GM12878 (cell line): ENCODE measurements at regions not wholly inside any gene's neighbourhood (a gene's known extent, or its start where the extent isn't known, plus 50 kb on each side); places are given as distances from the start of the nearest gene placed in this dataset.

Experiments
- ATAC-seq: fragments of 200-7000 bp; cut with Tn5 transposase; 3 replicates; pipeline ENCODE4 v1.9.1; 2020; ENCODE audit warnings: mild to moderate bottlenecking, moderate library complexity
- BruUV-seq: library from RNA; stranded (reverse); fragments of 400-500 nt; replicated peaks from 2 replicates; lab custom pipeline; 2021; lab: Mats Ljungman, UMichigan
- CTCF ChIA-PET: fragments of 300-600 bp; sonication (Branson Sonifier 250); formaldehyde crosslinking; extraction: SDS; loops from one replicate; lab custom pipeline; 2021; ENCODE audit warnings: inconsistent platforms; lab: Yijun Ruan, JAX
- POLR2A ChIA-PET: fragments of 350-600 bp; formaldehyde crosslinking; extraction: SDS; loops from one replicate; lab custom pipeline; 2021; ENCODE audit warnings: inconsistent platforms; lab: Charles Lee
- RAD21 ChIA-PET: fragments of 300-600 bp; sonication (Branson Sonifier 250); formaldehyde crosslinking; loops from one replicate; lab custom pipeline; 2023; ENCODE audit warnings: antibody characterized with exemption; ENCODE audit not compliant: unreplicated experiment; lab: Charles Lee
- SMC1A ChIA-PET: fragments of 300-600 bp; sonication (Branson Sonifier 250); formaldehyde crosslinking; loops from one replicate; lab custom pipeline; 2023; ENCODE audit not compliant: unreplicated experiment, uncharacterized antibody; lab: Charles Lee
- DNase-seq: peaks from one replicate; pipeline ENCODE4 v3.0.0-alpha.2; 2011; ENCODE audit warnings: low read depth, low spot score
- FAIRE-seq: peaks from 3 replicates; lab custom pipeline; 2011; peaks lifted over from hg19 to GRCh38; lab: Jason Lieb, UNC
- H2AFZ ChIP-seq: 2 replicates; pipeline ENCODE4 v1.6.0; 2011; ENCODE audit warnings: low read depth, low read length, control low read depth; ENCODE audit not compliant: control insufficient read depth
- H3K27ac ChIP-seq: 2 replicates; pipeline ENCODE4 v1.5.1; 2011; ENCODE audit warnings: control low read depth; ENCODE audit not compliant: control insufficient read depth, insufficient read depth
- H3K27me3 ChIP-seq, 2 experiments: replicated peaks in 1 of 2; 2 replicates each; pipeline versions ENCODE4 v1.6.0 to v1.6.1; 2011; ENCODE audit warnings: low read length in 1 of 2; ENCODE audit not compliant: control insufficient read depth in 2 of 2, insufficient read depth in 2 of 2
- H3K36me3 ChIP-seq, 2 experiments: 2 replicates each; pipeline ENCODE4 v1.5.1; 2011; ENCODE audit warnings: low read length in 1 of 2; ENCODE audit not compliant: control insufficient read depth in 2 of 2, insufficient read depth in 2 of 2
- H3K4me1 ChIP-seq: 2 replicates; pipeline ENCODE4 v1.6.1; 2011; ENCODE audit warnings: mild to moderate bottlenecking, low read length, moderate library complexity, mixed read lengths; ENCODE audit not compliant: control insufficient read depth, insufficient read depth
- H3K4me2 ChIP-seq: 2 replicates; pipeline ENCODE4 v1.6.0; 2011; ENCODE audit warnings: control low read depth; ENCODE audit not compliant: control insufficient read depth, insufficient read depth
- H3K4me3 ChIP-seq: fragments of 200-600 bp; sonication (generic); 2 replicates; pipeline ENCODE4 v1.5.1; 2016
- H3K79me2 ChIP-seq: 2 replicates; pipeline ENCODE4 v1.6.0; 2011; ENCODE audit warnings: low read length; ENCODE audit not compliant: control insufficient read depth, insufficient read depth
- H3K9ac ChIP-seq: 2 replicates; pipeline ENCODE4 v1.8.0; 2011; ENCODE audit warnings: low read length, control low read depth, mixed read lengths; ENCODE audit not compliant: control insufficient read depth, insufficient read depth
- H3K9me3 ChIP-seq: replicated peaks from 3 replicates; pipeline ENCODE4 v1.5.1; 2011; ENCODE audit warnings: mild to moderate bottlenecking, low read length; ENCODE audit not compliant: control insufficient read depth, insufficient read depth
- H4K20me1 ChIP-seq: 2 replicates; pipeline ENCODE4 v1.6.0; 2011; ENCODE audit not compliant: control insufficient read depth, insufficient read depth
- ATF7 ChIP-seq: fragments of 450-650 bp; IDR thresholded peaks from 2 replicates; pipeline ENCODE4 v1.6.1; 2016; ENCODE audit warnings: low read depth, mild to moderate bottlenecking
- CBFB ChIP-seq: IDR thresholded peaks from 2 replicates; pipeline ENCODE4 v1.6.1; 2016; ENCODE audit warnings: antibody characterized with exemption, low read depth
- CEBPB ChIP-seq, 2 experiments: fragments of 150-350 bp in 1 of 2; IDR thresholded peaks; 2 replicates each; pipeline ENCODE4 v1.6.1; 2012 to 2014; ENCODE audit warnings: low read depth in 2 of 2, low read length in 2 of 2, borderline replicate concordance in 1 of 2, inconsistent platforms in 1 of 2
- CHD1 ChIP-seq: IDR thresholded peaks from 2 replicates; pipeline ENCODE4 v1.6.1; 2012; ENCODE audit warnings: low read depth, low read length, improper control_type of control experiment
- CHD2 ChIP-seq: IDR thresholded peaks from 2 replicates; pipeline ENCODE4 v1.6.1; 2011; ENCODE audit warnings: low read depth, low read length, improper control_type of control experiment, borderline replicate concordance
- GATAD2B ChIP-seq: fragments of 450-650 bp; conservative IDR thresholded peaks from 2 replicates; pipeline ENCODE4 v1.6.1; 2017; ENCODE audit warnings: low read depth, mild to moderate bottlenecking, moderate library complexity
- POU2F2 ChIP-seq: IDR thresholded peaks from 3 replicates; pipeline ENCODE4 v1.6.1; 2011; ENCODE audit warnings: low read depth, mild to moderate bottlenecking, low read length, borderline replicate concordance
- RUNX3 ChIP-seq: IDR thresholded peaks from 2 replicates; pipeline ENCODE4 v1.6.1; 2012; ENCODE audit warnings: low read length, inconsistent platforms
- SREBF2 ChIP-seq: IDR thresholded peaks from 2 replicates; pipeline ENCODE4 v1.6.1; 2012; ENCODE audit warnings: mild to moderate bottlenecking, low read length
- TAF1 ChIP-seq: IDR thresholded peaks from 2 replicates; pipeline ENCODE4 v1.6.1; 2011; ENCODE audit warnings: mild to moderate bottlenecking, low read depth, low read length, borderline replicate concordance
- TARDBP ChIP-seq: IDR thresholded peaks from 2 replicates; pipeline ENCODE4 v1.6.1; 2016; ENCODE audit warnings: borderline replicate concordance
- ZBED1 ChIP-seq: IDR thresholded peaks from 2 replicates; pipeline ENCODE4 v1.6.1; 2016; ENCODE audit warnings: borderline replicate concordance
- ZNF384 ChIP-seq: IDR thresholded peaks from 2 replicates; pipeline ENCODE4 v1.6.1; 2012; ENCODE audit warnings: low read depth, mild to moderate bottlenecking, low read length, improper control_type of control experiment, borderline replicate concordance
- ZNF622 ChIP-seq: fragments of 450-650 bp; IDR thresholded peaks from 2 replicates; pipeline ENCODE4 v1.6.1; 2017; ENCODE audit warnings: mild to moderate bottlenecking, inconsistent platforms
- WGBS: methylation state at CpG from one replicate; pipeline ENCODE4 v1.1.6; 2016; ENCODE audit warnings: low lambda C conversion rate; ENCODE audit not compliant: insufficient replicate concordance, insufficient coverage; ENCODE audit errors: missing lambda C conversion rate; 5-methylcytosine and 5-hydroxymethylcytosine counted together
- in situ Hi-C: fragments of 300-500 bp; cut with MboI; formaldehyde crosslinking; loops from 9 replicates; pipeline ENCODE4 v1.14.3; 2018; ENCODE audit warnings: mixed read lengths
- intact Hi-C: fragments of 100-400 bp; cut with micrococcal nuclease; formaldehyde crosslinking; loops from one replicate; pipeline ENCODE4 v1.14.2; 2022; ENCODE audit not compliant: unreplicated experiment
- TF ChIP-seq, protein P1 (sequence below): fragments of 450-650 bp; formaldehyde crosslinking; IDR thresholded peaks from 2 replicates; pipeline ENCODE4 v1.4.0; 2022; ENCODE audit warnings: mild to moderate bottlenecking, moderate library complexity
- TF ChIP-seq, protein P2 (sequence below): IDR thresholded peaks from 2 replicates; pipeline ENCODE4 v1.6.1; 2012; ENCODE audit warnings: low read depth, low read length, improper control_type of control experiment
- TF ChIP-seq, protein P3 (sequence below): fragments of 450-650 bp; IDR thresholded peaks from 2 replicates; pipeline ENCODE4 v1.6.1; 2014; ENCODE audit warnings: mild to moderate bottlenecking
- TF ChIP-seq, protein P4 (sequence below): IDR thresholded peaks from 2 replicates; pipeline ENCODE4 v1.6.1; 2011; ENCODE audit warnings: low read depth, mild to moderate bottlenecking, low read length, moderate library complexity, borderline replicate concordance; ENCODE audit errors: extremely low read depth
- TF ChIP-seq, protein P5 (sequence below): fragments of 450-650 bp; IDR thresholded peaks from 2 replicates; pipeline ENCODE4 v1.6.1; 2017; ENCODE audit warnings: low read depth, mild to moderate bottlenecking, moderate library complexity

DNA sequence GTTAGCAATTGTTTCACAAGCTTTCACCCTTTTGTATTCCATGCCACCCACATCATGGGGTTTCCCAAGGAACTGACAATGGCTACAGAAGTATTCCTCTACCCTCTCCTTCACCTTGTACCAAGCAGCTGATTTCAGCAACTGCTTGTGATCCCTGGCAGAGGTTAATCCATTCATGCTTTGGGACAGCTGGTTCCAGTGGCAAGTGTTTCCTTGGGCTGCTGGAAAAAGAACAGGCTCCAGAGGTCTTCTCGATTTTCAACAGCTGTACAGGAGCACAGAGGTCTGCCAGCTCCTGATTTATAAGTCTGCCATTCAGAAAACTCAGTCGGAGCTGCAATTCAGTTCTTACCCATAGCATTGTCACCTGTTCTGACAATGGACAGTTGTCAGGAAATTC is 239.2 kb upstream of the CWC22 start:
- Histone ChIP-seq H3K36me3 (no peaks in the 10 kb centered on the region), H3K27me3 (no peaks in the 10 kb centered on the region), H4K20me1 (no peaks in the 10 kb centered on the region), H3K79me2 (no peaks in the 10 kb centered on the region), H3K4me3 (no peak overlapping the region), H3K4me2 (no peak overlapping the region), H3K27ac (no peak overlapping the region), H3K9me3 (no peaks in the 10 kb centered on the region), H3K9ac (no peak overlapping the region), H3K4me1 (no peaks in the 10 kb centered on the region), H2AFZ (no peak overlapping the region)
- ChIA-PET CTCF (interaction anchor here (0.8 kb wide), 2 partner anchors 240 to 813 kb away, joined by 4 read pairs; no protein-coding TSS in a partner anchor), RAD21 (no interaction called here), POLR2A (no interaction called here), SMC1A (interaction anchor here (0.9 to 1.5 kb wide), 2 partner anchors 8 to 10 kb away, joined by 3 to 6 read pairs; no protein-coding TSS in a partner anchor)
- in situ Hi-C loops (loop anchor here (10.0 kb wide), 1 partner anchor 809 kb away; no protein-coding TSS in a partner anchor), intact Hi-C loops (no loop called here)
- no peak for DNase-seq
- ATAC-seq: no peak
- no TSS peak for BruUV-seq
- FAIRE-seq: no peak
- WGBS: 0% methylated on average over 2 of the region's 2 CpGs
- TF ChIP-seq CEBPB (IDR thresholded peaks at IDR 0.05; ENCODE audit: borderline replicate concordance in 1 of 2, low read depth in 2 of 2, low read length in 2 of 2) (no peak), CHD1 (no peak), SREBF2 (no peak), POU2F2 (no peak), TAF1 (no peak), RUNX3 (no peak), TARDBP (no peak), ATF7 (no peak), CHD2 (no peak), GATAD2B (no peak), CBFB (no peak), ZNF622 (no peak), ZBED1 (no peak), ZNF384 (no peak)
- TF ChIP-seq, protein P1, sequence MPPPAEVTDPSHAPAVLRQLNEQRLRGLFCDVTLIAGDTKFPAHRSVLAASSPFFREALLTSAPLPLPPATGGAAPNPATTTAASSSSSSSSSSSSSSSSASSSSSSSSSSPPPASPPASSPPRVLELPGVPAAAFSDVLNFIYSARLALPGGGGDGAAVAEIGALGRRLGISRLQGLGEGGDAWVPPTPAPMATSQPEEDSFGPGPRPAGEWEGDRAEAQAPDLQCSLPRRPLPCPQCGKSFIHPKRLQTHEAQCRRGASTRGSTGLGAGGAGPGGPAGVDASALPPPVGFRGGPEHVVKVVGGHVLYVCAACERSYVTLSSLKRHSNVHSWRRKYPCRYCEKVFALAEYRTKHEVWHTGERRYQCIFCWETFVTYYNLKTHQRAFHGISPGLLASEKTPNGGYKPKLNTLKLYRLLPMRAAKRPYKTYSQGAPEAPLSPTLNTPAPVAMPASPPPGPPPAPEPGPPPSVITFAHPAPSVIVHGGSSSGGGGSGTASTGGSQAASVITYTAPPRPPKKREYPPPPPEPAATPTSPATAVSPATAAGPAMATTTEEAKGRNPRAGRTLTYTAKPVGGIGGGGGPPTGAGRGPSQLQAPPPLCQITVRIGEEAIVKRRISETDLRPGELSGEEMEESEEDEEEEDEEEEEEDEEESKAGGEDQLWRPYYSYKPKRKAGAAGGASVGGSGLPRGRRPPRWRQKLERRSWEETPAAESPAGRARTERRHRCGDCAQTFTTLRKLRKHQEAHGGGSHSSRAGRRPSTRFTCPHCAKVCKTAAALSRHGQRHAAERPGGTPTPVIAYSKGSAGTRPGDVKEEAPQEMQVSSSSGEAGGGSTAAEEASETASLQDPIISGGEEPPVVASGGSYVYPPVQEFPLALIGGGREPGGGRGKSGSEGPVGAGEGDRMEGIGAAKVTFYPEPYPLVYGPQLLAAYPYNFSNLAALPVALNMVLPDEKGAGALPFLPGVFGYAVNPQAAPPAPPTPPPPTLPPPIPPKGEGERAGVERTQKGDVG: no peak
- TF ChIP-seq, protein P2, sequence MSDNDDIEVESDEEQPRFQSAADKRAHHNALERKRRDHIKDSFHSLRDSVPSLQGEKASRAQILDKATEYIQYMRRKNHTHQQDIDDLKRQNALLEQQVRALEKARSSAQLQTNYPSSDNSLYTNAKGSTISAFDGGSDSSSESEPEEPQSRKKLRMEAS: no peak
- TF ChIP-seq, protein P3, sequence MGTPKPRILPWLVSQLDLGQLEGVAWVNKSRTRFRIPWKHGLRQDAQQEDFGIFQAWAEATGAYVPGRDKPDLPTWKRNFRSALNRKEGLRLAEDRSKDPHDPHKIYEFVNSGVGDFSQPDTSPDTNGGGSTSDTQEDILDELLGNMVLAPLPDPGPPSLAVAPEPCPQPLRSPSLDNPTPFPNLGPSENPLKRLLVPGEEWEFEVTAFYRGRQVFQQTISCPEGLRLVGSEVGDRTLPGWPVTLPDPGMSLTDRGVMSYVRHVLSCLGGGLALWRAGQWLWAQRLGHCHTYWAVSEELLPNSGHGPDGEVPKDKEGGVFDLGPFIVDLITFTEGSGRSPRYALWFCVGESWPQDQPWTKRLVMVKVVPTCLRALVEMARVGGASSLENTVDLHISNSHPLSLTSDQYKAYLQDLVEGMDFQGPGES: no peak
- TF ChIP-seq, protein P4, sequence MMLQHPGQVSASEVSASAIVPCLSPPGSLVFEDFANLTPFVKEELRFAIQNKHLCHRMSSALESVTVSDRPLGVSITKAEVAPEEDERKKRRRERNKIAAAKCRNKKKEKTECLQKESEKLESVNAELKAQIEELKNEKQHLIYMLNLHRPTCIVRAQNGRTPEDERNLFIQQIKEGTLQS: no peak
- TF ChIP-seq, protein P5, sequence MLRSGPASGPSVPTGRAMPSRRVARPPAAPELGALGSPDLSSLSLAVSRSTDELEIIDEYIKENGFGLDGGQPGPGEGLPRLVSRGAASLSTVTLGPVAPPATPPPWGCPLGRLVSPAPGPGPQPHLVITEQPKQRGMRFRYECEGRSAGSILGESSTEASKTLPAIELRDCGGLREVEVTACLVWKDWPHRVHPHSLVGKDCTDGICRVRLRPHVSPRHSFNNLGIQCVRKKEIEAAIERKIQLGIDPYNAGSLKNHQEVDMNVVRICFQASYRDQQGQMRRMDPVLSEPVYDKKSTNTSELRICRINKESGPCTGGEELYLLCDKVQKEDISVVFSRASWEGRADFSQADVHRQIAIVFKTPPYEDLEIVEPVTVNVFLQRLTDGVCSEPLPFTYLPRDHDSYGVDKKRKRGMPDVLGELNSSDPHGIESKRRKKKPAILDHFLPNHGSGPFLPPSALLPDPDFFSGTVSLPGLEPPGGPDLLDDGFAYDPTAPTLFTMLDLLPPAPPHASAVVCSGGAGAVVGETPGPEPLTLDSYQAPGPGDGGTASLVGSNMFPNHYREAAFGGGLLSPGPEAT: no peak
